CD4-positive, CD25-positive, alpha-beta regulatory T cell (primary cell): ENCODE measurements at regions not wholly inside any gene's neighbourhood (a gene's known extent, or its start where the extent isn't known, plus 50 kb on each side); places are given as distances from the start of the nearest gene placed in this dataset.

ENCODE experiments used
- ATAC-seq, 2 donors: fragments of 150-1000 bp; cut with Tn5 transposase; one replicate each; pipeline ENCODE4 v1.10.0; 2021; ENCODE audit warnings: low read depth in 2 of 2, moderate number of reproducible peaks in 2 of 2, moderate library complexity in 1 of 2
- DNase-seq, 3 donors: peaks; one replicate each; pipeline versions ENCODE4 v3.0.0 to v3.0.0-alpha.2; 2012 to 2022; ENCODE audit warnings: mixed read lengths in 1 of 3
- H3K27ac ChIP-seq: one replicate; pipeline ENCODE4 v1.7.0; 2013; ENCODE audit warnings: mild to moderate bottlenecking, low read length; ENCODE audit not compliant: insufficient read depth, poor library complexity, severe bottlenecking
- H3K27me3 ChIP-seq: one replicate; pipeline ENCODE4 v1.7.0; 2013; ENCODE audit warnings: low read length; ENCODE audit not compliant: control insufficient read depth, insufficient read depth
- H3K36me3 ChIP-seq: one replicate; pipeline ENCODE4 v1.7.0; 2013; ENCODE audit warnings: mild to moderate bottlenecking, low read length, moderate library complexity; ENCODE audit not compliant: control insufficient read depth, insufficient read depth
- H3K4me1 ChIP-seq: 2 replicates; pipeline ENCODE4 v1.7.0; 2013; ENCODE audit warnings: mild to moderate bottlenecking, low read length; ENCODE audit not compliant: insufficient read depth, control insufficient read depth, poor library complexity, severe bottlenecking
- H3K4me3 ChIP-seq: one replicate; pipeline ENCODE4 v1.7.0; 2013; ENCODE audit warnings: low read depth, mild to moderate bottlenecking, low read length, moderate library complexity
- H3K9me3 ChIP-seq, 2 experiments: 1 replicate in 1 of 2; 2 replicates in 1 of 2; pipeline ENCODE4 v1.7.0; 2013; ENCODE audit warnings: low read length in 2 of 2, mild to moderate bottlenecking in 1 of 2, moderate library complexity in 1 of 2; ENCODE audit not compliant: control insufficient read depth in 2 of 2
- H3K27ac Mint-ChIP-seq, 3 donors: one replicate each; pipeline ENCODE4 v1.8.0; 2020 to 2022; ENCODE audit warnings: mild to moderate bottlenecking in 3 of 3, mixed read lengths in 3 of 3, moderate library complexity in 2 of 3
- H3K27me3 Mint-ChIP-seq: one replicate; pipeline ENCODE4 v1.8.0; 2022; ENCODE audit warnings: mild to moderate bottlenecking, mixed read lengths
- H3K36me3 Mint-ChIP-seq: one replicate; pipeline ENCODE4 v1.8.0; 2020; ENCODE audit warnings: mixed read lengths
- H3K4me1 Mint-ChIP-seq, 4 donors: one replicate each; pipeline ENCODE4 v1.8.0; 2020 to 2022; ENCODE audit warnings: mixed read lengths in 4 of 4, mild to moderate bottlenecking in 1 of 4
- H3K4me3 Mint-ChIP-seq, 4 donors: one replicate each; pipeline ENCODE4 v1.8.0; 2020 to 2022; ENCODE audit warnings: mild to moderate bottlenecking in 4 of 4, mixed read lengths in 4 of 4, moderate library complexity in 3 of 4
- H3K9me3 Mint-ChIP-seq, 7 donors: one replicate each; pipeline ENCODE4 v1.8.0; 2020 to 2022; ENCODE audit warnings: mixed read lengths in 7 of 7, mild to moderate bottlenecking in 3 of 7, moderate library complexity in 2 of 7

DNA sequence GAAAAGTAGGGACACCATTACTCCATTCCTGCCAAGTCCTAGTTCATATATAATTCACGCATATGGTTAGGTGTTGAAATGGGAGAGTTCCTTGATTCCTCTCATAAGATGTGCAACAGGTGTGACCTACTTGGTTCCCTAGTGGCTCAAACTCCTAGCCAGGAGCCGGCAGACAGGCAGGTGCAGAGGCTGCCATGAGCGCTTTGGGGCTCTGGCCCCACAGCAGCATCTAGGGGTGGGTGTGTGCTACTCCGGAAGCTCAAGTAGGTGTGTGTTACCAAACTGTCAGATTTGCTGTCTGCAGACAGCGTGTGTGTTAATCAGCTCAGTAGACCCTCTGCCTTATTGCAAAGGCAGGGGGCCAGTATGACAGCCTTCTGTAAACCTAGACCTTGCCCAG lies 1652.4 kb upstream of the ACO1 start:
- Histone ChIP-seq H3K9me3 (no peaks in the 10 kb centered on the region), H3K4me3 (no peak overlapping the region), H3K4me1 (no peaks in the 10 kb centered on the region), H3K27ac (no peak overlapping the region), H3K27me3 (no peaks in the 10 kb centered on the region), H3K36me3 (no peaks in the 10 kb centered on the region)
- DNase-seq: no peak
- no peaks in the 10 kb centered on the region for H3K27me3 Mint-ChIP-seq
- no peak for ATAC-seq
- H3K36me3 Mint-ChIP-seq: no peaks in the 10 kb centered on the region
- H3K27ac Mint-ChIP-seq: no peak overlapping the region
- H3K4me3 Mint-ChIP-seq: no peak overlapping the region
- H3K4me1 Mint-ChIP-seq: no peaks in the 10 kb centered on the region
- H3K9me3 Mint-ChIP-seq: peaks cover 0 to 4% (median 0%) of the 10 kb centered on the region in 7 donors

- Histone ChIP-seq H3K27me3 (no peaks in the 10 kb centered on the region), H3K4me1 (no peaks in the 10 kb centered on the region), H3K27ac (no peak overlapping the region), H3K36me3 (no peaks in the 10 kb centered on the region), H3K9me3 (no peaks in the 10 kb centered on the region), H3K4me3 (no peak overlapping the region)
- H3K36me3 Mint-ChIP-seq: no peaks in the 10 kb centered on the region
- DNase-seq (no peak), ATAC-seq (no peak)
- no peak overlapping the region for H3K27ac Mint-ChIP-seq
- H3K4me3 Mint-ChIP-seq: no peak overlapping the region
- no peaks in the 10 kb centered on the region for H3K27me3 Mint-ChIP-seq
- no peaks in the 10 kb centered on the region for H3K4me1 Mint-ChIP-seq
- H3K9me3 Mint-ChIP-seq: no peaks in the 10 kb centered on the region
Observed at GRCh38 chr9:30744871-30745270, 1639.6 kb upstream of the ACO1 start.

GRCh38 chr9:30746589-30746988 lies 1637.9 kb upstream of the ACO1 start:
- Histone ChIP-seq H3K9me3 (no peaks in the 10 kb centered on the region), H3K27me3 (no peaks in the 10 kb centered on the region), H3K4me1 (no peaks in the 10 kb centered on the region), H3K27ac (no peak overlapping the region), H3K4me3 (no peak overlapping the region), H3K36me3 (no peaks in the 10 kb centered on the region)
- ATAC-seq (no peak), DNase-seq (no peak)
- no peak overlapping the region for H3K4me3 Mint-ChIP-seq
- no peaks in the 10 kb centered on the region for H3K36me3 Mint-ChIP-seq
- no peak overlapping the region for H3K27ac Mint-ChIP-seq
- H3K27me3 Mint-ChIP-seq: no peaks in the 10 kb centered on the region
- no peaks in the 10 kb centered on the region for H3K9me3 Mint-ChIP-seq
- H3K4me1 Mint-ChIP-seq: no peaks in the 10 kb centered on the region

- Histone ChIP-seq H3K9me3 (no peaks in the 10 kb centered on the region), H3K36me3 (no peaks in the 10 kb centered on the region), H3K27me3 (no peaks in the 10 kb centered on the region), H3K27ac (no peak overlapping the region), H3K4me3 (no peak overlapping the region), H3K4me1 (no peaks in the 10 kb centered on the region)
- no peak for DNase-seq
- no peak overlapping the region for H3K27ac Mint-ChIP-seq
- H3K9me3 Mint-ChIP-seq: peaks cover 0 to 4% (median 0%) of the 10 kb centered on the region in 7 donors
- no peaks in the 10 kb centered on the region for H3K36me3 Mint-ChIP-seq
- no peak for ATAC-seq
- H3K27me3 Mint-ChIP-seq: no peaks in the 10 kb centered on the region
- no peaks in the 10 kb centered on the region for H3K4me1 Mint-ChIP-seq
- H3K4me3 Mint-ChIP-seq: no peak overlapping the region
Observed at GRCh38 chr9:30757723-30758122, 1626.7 kb upstream of the ACO1 start.

DNA sequence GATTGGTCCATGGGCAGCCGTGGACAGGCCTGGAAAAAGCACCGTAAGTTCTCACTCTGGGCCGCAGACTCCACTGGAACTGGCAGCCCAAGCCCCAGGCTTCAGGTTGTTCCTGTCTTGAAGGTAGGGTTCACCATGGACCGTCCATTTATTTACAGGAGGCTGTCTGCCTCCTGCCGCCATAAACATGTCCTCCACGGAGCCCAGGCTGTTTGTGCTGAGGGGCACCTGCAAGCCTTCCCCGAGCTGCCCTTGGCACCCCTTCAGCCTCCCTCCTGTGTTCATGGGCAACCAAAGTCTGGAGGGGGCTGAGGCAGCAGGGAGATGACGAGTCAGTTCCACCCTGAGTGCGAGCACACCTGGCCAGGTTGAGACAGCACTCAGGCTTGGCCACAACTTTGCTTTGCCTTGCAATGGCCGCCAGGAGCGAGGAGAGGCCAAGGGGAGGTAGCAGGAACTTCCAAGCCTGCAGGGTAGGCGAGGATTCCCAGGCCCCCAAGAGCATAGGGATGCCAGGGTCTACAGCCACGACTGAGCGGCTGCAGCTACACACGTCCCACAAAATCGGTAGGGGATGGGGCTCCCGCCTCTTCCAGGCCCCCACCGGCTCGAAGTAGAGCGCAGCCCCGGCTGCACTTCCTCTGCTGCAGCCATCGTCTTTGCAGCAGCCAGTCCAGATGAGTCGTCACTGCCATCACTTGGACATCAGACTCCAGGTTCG lies 1625.6 kb upstream of the ACO1 start:
- Mint-ChIP-seq H3K4me1 (no peaks in the 10 kb centered on the region), H3K27me3 (no peaks in the 10 kb centered on the region), H3K9me3 (peaks cover 0 to 4% (median 0%) of the 10 kb centered on the region in 7 donors), H3K36me3 (no peaks in the 10 kb centered on the region), H3K27ac (no peak overlapping the region), H3K4me3 (no peak overlapping the region)
- Histone ChIP-seq H3K4me3 (no peak overlapping the region), H3K9me3 (no peaks in the 10 kb centered on the region), H3K36me3 (no peaks in the 10 kb centered on the region), H3K4me1 (no peaks in the 10 kb centered on the region), H3K27ac (no peak overlapping the region), H3K27me3 (no peaks in the 10 kb centered on the region)
- DNase-seq (no peak), ATAC-seq (no peak)

GRCh38 chr9:30765318-30765717 lies 1619.1 kb upstream of the ACO1 start:
- no peak overlapping the region for H3K4me3 ChIP-seq
- ATAC-seq: no peak
- peaks cover 0 to 3% (median 0%) of the 10 kb centered on the region in 7 donors for H3K9me3 Mint-ChIP-seq
- H3K36me3 ChIP-seq: no peaks in the 10 kb centered on the region
- no peaks in the 10 kb centered on the region for H3K4me1 ChIP-seq
- H3K4me1 Mint-ChIP-seq: no peaks in the 10 kb centered on the region
- DNase-seq: no peak
- no peaks in the 10 kb centered on the region for H3K9me3 ChIP-seq
- H3K27ac Mint-ChIP-seq: no peak overlapping the region
- no peak overlapping the region for H3K27ac ChIP-seq
- no peaks in the 10 kb centered on the region for H3K36me3 Mint-ChIP-seq
- H3K27me3 Mint-ChIP-seq: no peaks in the 10 kb centered on the region
- no peaks in the 10 kb centered on the region for H3K27me3 ChIP-seq
- no peak overlapping the region for H3K4me3 Mint-ChIP-seq

- H3K4me3 ChIP-seq: no peak overlapping the region
- no peak for ATAC-seq
Observed at GRCh38 chr9:30771163-30771708, 1613.2 kb upstream of the ACO1 start.

GRCh38 chr9:30771760-30772159 lies 1612.7 kb upstream of the ACO1 start:
- H3K4me1 ChIP-seq: no peaks in the 10 kb centered on the region
- H3K27me3 ChIP-seq: no peaks in the 10 kb centered on the region
- Mint-ChIP-seq H3K4me1 (no peaks in the 10 kb centered on the region), H3K4me3 (no peak overlapping the region), H3K36me3 (no peaks in the 10 kb centered on the region), H3K9me3 (peaks cover 0 to 6% (median 0%) of the 10 kb centered on the region in 7 donors), H3K27me3 (no peaks in the 10 kb centered on the region), H3K27ac (no peak overlapping the region)
- H3K9me3 ChIP-seq: no peaks in the 10 kb centered on the region
- no peak overlapping the region for H3K27ac ChIP-seq
- ATAC-seq (no peak), DNase-seq (no peak)
- H3K4me3 ChIP-seq: no peak overlapping the region
- no peaks in the 10 kb centered on the region for H3K36me3 ChIP-seq

More at GRCh38 chr9:30771163-30771708, 1613.2 kb upstream of the ACO1 start:
- no peaks in the 10 kb centered on the region for H3K4me1 ChIP-seq
- DNase-seq: no peak
- Mint-ChIP-seq H3K27ac (no peak overlapping the region), H3K4me1 (no peaks in the 10 kb centered on the region), H3K4me3 (no peak overlapping the region), H3K9me3 (peaks cover 0 to 6% (median 0%) of the 10 kb centered on the region in 7 donors), H3K27me3 (no peaks in the 10 kb centered on the region), H3K36me3 (no peaks in the 10 kb centered on the region)
- no peaks in the 10 kb centered on the region for H3K36me3 ChIP-seq
- no peak overlapping the region for H3K27ac ChIP-seq
- H3K9me3 ChIP-seq: no peaks in the 10 kb centered on the region
- no peaks in the 10 kb centered on the region for H3K27me3 ChIP-seq
